RWPE1 (cell line): ENCODE measurements at regions not wholly inside any gene's neighbourhood (a gene's known extent, or its start where the extent isn't known, plus 50 kb on each side); places are given as distances from the start of the nearest gene placed in this dataset.

ENCODE experiments used
- CTCF ChIA-PET: fragments of 350-600 bp; sonication (Branson Sonifier 250); formaldehyde crosslinking; extraction: SDS; loops from one replicate; lab custom pipeline; 2021; lab: Yijun Ruan, JAX
- POLR2A ChIA-PET: fragments of 400-600 bp; formaldehyde crosslinking; extraction: SDS; loops from one replicate; lab custom pipeline; 2020; ENCODE audit warnings: antibody characterized with exemption; ENCODE audit not compliant: low non-redundant PET; lab: Yijun Ruan, JAX
- DNase-seq: peaks from one replicate; pipeline ENCODE4 v3.0.0; 2012; ENCODE audit warnings: low spot score
- H3K27ac ChIP-seq: fragments of 450-650 bp; 2 replicates; pipeline ENCODE4 v1.5.1; 2017
- TF ChIP-seq, protein P1 (sequence below): fragments of 450-650 bp; conservative IDR thresholded peaks from 2 replicates; pipeline ENCODE4 v1.5.1; 2017; ENCODE audit warnings: low read depth, mild to moderate bottlenecking

DNA sequence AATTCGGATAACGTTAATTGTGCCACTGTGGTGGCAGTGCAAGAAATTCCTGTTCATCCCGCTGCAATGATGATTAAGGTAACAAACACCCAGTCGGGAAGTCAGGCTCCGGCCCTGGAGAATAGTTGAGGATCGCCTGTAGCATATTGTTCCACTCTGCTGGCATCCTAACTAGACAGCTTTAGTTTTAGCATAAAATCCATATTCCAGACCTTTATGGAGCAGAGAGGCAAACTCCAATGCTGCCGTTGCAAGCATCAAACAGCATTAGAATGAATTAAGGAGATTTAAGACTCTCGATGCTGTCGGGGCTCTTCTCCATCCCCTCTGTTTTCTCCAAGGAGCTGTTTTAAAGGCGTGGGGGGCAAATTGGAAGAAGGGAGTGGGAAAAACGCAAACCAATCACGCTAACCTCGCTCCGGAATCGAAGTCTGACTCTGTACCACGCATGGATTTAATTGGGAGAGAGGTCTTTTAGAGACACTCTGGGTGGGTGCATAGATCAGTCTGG is 660.4 kb downstream of the VRK1 start:
- TF ChIP-seq, protein P1, sequence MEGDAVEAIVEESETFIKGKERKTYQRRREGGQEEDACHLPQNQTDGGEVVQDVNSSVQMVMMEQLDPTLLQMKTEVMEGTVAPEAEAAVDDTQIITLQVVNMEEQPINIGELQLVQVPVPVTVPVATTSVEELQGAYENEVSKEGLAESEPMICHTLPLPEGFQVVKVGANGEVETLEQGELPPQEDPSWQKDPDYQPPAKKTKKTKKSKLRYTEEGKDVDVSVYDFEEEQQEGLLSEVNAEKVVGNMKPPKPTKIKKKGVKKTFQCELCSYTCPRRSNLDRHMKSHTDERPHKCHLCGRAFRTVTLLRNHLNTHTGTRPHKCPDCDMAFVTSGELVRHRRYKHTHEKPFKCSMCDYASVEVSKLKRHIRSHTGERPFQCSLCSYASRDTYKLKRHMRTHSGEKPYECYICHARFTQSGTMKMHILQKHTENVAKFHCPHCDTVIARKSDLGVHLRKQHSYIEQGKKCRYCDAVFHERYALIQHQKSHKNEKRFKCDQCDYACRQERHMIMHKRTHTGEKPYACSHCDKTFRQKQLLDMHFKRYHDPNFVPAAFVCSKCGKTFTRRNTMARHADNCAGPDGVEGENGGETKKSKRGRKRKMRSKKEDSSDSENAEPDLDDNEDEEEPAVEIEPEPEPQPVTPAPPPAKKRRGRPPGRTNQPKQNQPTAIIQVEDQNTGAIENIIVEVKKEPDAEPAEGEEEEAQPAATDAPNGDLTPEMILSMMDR: no peak
- no peak for DNase-seq
- CTCF ChIA-PET: no interaction called here
- H3K27ac ChIP-seq: no peak overlapping the region
- POLR2A ChIA-PET: no interaction called here

DNA sequence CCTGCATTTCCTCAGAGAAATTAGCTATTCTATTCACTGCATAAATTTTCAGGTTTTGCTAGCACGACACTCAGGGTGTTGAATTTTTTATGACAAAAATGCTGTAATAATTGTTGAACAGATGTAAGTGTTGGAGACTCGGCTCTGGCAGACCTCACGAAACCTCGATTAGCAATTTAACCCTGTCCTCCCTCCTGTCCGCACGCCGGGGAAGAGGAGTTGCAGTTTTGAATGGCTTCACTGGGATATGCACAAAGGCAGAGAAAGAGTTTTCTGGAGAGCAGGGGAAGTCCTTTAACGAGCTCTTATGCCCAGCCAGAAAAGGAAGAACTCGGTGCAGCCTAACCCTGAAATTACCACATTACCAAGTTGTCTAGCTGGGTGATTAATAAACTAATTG is 661.1 kb downstream of the VRK1 start:
- POLR2A ChIA-PET: no interaction called here
- no peak overlapping the region for H3K27ac ChIP-seq
- CTCF ChIA-PET: no interaction called here
- DNase-seq: no peak
- TF ChIP-seq, protein P1: no peak

DNA sequence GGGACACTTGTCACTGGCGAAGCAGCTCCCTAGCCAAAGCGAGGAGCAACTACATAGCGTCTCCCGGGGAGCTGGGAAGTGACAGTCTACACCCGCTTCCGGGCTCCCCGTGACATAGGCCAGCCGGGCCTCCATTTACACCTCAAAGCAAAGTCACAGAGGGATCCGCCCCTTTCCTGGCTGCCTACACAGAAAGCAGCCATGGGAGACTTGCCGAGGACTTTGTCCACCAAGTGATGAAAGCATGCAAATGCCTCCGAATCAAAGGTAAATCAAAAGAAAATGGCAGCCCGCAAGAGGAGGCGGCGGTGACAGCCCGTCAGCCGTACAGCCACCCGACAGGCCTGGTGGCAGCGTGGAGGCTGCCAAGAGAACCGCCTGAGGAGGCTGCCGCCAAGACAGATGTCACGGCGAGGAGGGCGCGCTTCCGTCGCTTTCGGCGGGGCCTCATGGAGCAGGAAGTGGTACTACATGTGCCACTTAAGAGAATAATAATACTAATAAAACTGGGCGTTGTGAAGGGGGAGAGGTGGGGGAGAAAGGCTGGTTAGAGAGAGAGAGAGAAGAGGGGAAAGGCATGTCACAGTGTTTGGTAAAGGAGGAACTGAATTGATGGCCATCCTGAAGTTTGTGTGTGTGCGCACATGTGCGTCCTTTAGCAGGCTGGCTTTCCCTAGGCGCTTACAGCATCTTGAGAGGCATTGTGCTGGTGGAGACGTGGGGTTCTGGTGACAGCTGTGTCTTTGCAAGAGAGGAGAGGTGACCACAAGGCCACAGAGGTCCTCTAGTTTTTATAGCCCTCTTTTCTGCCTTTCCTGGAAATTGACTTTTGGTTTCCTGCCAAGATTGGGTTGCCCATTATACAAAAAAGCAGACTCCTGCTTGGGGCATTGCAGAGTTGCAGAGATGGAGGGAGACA is 661.7 kb downstream of the VRK1 start:
- H3K27ac ChIP-seq: no peak overlapping the region
- ChIA-PET CTCF (no interaction called here), POLR2A (no interaction called here)
- TF ChIP-seq, protein P1: no peak
- DNase-seq: no peak

DNA sequence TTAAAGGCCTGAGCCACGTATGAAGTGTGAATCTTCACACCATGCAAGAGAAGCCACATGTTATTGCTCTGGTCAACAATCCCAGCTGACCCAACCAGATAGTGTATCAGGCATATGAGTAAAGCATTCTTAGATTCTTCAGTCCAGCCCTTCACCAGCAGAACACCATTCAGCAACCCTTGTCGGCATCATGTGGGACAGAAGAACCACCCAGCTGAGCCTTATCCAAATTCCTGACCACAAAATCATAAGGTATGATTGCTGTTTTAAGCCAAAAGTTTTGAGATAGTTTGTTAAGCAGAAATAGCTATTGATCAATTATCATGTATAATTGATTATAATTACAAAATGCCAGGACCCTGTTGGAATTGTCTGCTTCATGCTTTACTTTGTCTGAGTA is 664.9 kb downstream of the VRK1 start:
- ChIA-PET POLR2A (no interaction called here), CTCF (no interaction called here)
- DNase-seq: no peak
- TF ChIP-seq, protein P1: no peak
- no peak overlapping the region for H3K27ac ChIP-seq

DNA sequence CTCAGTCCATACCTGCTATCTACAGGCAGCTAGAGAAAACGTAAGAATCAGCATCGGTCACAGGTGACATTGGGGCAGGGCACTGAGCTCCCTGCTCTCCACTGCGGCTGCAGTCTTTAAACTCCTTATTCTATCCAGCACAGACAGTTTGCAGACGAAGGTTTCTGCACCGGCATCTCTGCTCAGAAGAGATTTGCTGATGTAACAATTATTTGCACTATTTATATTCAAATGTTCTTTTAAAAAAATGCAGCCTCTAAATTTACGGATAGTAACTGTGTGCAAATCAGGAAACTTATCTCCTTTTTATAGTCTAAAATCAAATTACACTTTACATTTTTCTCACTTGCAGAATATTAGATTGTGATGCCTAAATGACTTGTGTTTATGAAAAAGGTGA is 671.0 kb downstream of the VRK1 start:
- TF ChIP-seq, protein P1: no peak
- CTCF ChIA-PET: no interaction called here
- no peak for DNase-seq
- POLR2A ChIA-PET: no interaction called here
- no peak overlapping the region for H3K27ac ChIP-seq

DNA sequence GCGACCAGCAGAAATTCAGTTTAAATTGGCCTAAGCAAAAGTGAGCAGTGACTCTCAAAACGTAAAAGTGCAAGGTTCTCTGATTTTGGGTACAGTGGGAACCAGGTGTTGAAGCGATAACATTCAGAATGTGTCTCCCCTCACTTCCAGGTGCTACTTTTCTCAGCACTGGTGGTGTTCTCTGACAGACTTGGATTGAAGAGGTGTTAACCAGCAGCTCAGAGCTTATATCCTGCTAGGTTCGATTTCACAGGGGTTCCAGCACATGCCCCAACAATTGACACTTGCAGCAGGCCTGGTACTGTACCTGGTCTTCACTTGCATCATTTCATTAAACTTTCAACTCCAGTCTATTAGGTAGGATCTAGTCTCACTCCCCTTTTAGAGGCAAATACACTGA is 680.2 kb downstream of the VRK1 start:
- POLR2A ChIA-PET: no interaction called here
- TF ChIP-seq, protein P1: no peak
- no peak overlapping the region for H3K27ac ChIP-seq
- CTCF ChIA-PET: interaction anchor here (0.6 kb wide), 1 partner anchor 415 kb away, joined by 10 read pairs; no protein-coding TSS in a partner anchor
- no peak for DNase-seq
